OCI-LY7 (cell line): ENCODE measurements at regions not wholly inside any gene's neighbourhood (a gene's known extent, or its start where the extent isn't known, plus 50 kb on each side); places are given as distances from the start of the nearest gene placed in this dataset.

Source experiments
- CTCF ChIP-seq: fragments of 200-600 bp; sonication (generic); conservative IDR thresholded peaks from 2 replicates; pipeline ENCODE4 v1.5.1; 2014; ENCODE audit warnings: mild to moderate bottlenecking, antibody characterized with exemption, low read length, moderate library complexity, mixed read lengths
- EZH2phosphoT487 ChIP-seq: fragments of 200-600 bp; sonication (generic); IDR thresholded peaks from 2 replicates; pipeline ENCODE4 v1.6.1; 2018; ENCODE audit warnings: low read depth, borderline replicate concordance, mild to moderate bottlenecking, mixed run types, antibody characterized with exemption, low read length, moderate library complexity, mixed read lengths

- no peak for TF ChIP-seq CTCF
- no peak for TF ChIP-seq EZH2phosphoT487
Observed at GRCh38 chr1:184832517-184832916, 77.9 kb upstream of the EDEM3 start.
